H1 (cell line): ENCODE measurements at regions not wholly inside any gene's neighbourhood (a gene's known extent, or its start where the extent isn't known, plus 50 kb on each side); places are given as distances from the start of the nearest gene placed in this dataset.

Source experiments
- CTCF ChIA-PET: fragments of 300-600 bp; sonication (Branson Sonifier 250); formaldehyde crosslinking; loops from one replicate; lab custom pipeline; 2021; ENCODE audit not compliant: partially characterized antibody; lab: Charles Lee
- POLR2A ChIA-PET: fragments of 300-600 bp; sonication (Branson Sonifier 250); formaldehyde crosslinking; loops from one replicate; lab custom pipeline; 2021; ENCODE audit warnings: inconsistent platforms; ENCODE audit not compliant: partially characterized antibody; lab: Charles Lee
- DNase-seq, 2 experiments: peaks; one replicate each; pipeline versions ENCODE4 v3.0.0 to v3.0.0-alpha.2; 2010 to 2022; ENCODE audit warnings: low spot score in 2 of 2, low read depth in 1 of 2, mixed read lengths in 1 of 2
- FAIRE-seq: peaks from 2 replicates; lab custom pipeline; 2011; peaks lifted over from hg19 to GRCh38; lab: Jason Lieb, UNC
- H2AFZ ChIP-seq: 2 replicates; pipeline ENCODE4 v1.8.1; 2012; ENCODE audit warnings: low read length, inconsistent platforms
- H2AK5ac ChIP-seq: 2 replicates; pipeline ENCODE4 v1.6.1; 2013; ENCODE audit warnings: low read depth, low read length
- H2BK120ac ChIP-seq: replicated peaks from 2 replicates; pipeline ENCODE3; 2013; ENCODE audit warnings: low read depth, low read length, inconsistent platforms
- H2BK12ac ChIP-seq: 2 replicates; pipeline ENCODE4 v1.6.1; 2013; ENCODE audit warnings: low read depth, low read length
- H2BK15ac ChIP-seq: 2 replicates; pipeline ENCODE4 v1.6.1; 2013; ENCODE audit warnings: low read length
- H2BK20ac ChIP-seq: 2 replicates; pipeline ENCODE4 v1.6.1; 2013; ENCODE audit warnings: low read length
- H2BK5ac ChIP-seq: 2 replicates; pipeline ENCODE4 v1.6.1; 2013; ENCODE audit warnings: low read depth, low read length
- H3K14ac ChIP-seq: 2 replicates; pipeline ENCODE4 v1.6.1; 2013; ENCODE audit warnings: inconsistent platforms; ENCODE audit not compliant: insufficient read length
- H3K18ac ChIP-seq: 2 replicates; pipeline ENCODE4 v1.6.1; 2013; ENCODE audit warnings: low read length; ENCODE audit errors: extremely low read depth
- H3K23ac ChIP-seq: 2 replicates; pipeline ENCODE4 v1.6.1; 2013; ENCODE audit warnings: inconsistent platforms; ENCODE audit not compliant: insufficient read length
- H3K23me2 ChIP-seq: 2 replicates; pipeline ENCODE4 v1.6.1; 2013; ENCODE audit warnings: low read depth, low read length
- H3K27ac ChIP-seq: 2 replicates; pipeline ENCODE4 v1.6.1; 2011; ENCODE audit warnings: low read depth, low read length, inconsistent platforms
- H3K27me3 ChIP-seq, 4 experiments: replicated peaks in 1 of 4; 1 replicate in 1 of 4; 2 replicates in 3 of 4; pipeline versions ENCODE4 v1.6.1 to v1.8.1; 2011 to 2013; ENCODE audit warnings: low read length in 3 of 4, mild to moderate bottlenecking in 3 of 4, inconsistent platforms in 2 of 4, mixed read lengths in 2 of 4, moderate library complexity in 1 of 4; ENCODE audit not compliant: control insufficient read depth in 3 of 4, insufficient read depth in 3 of 4; ENCODE audit errors: extremely low read depth in 1 of 4
- H3K36me3 ChIP-seq, 4 experiments: 2 replicates each; pipeline versions ENCODE4 v1.6.1 to v1.8.1; 2011 to 2013; ENCODE audit warnings: mild to moderate bottlenecking in 4 of 4, low read length in 3 of 4, moderate library complexity in 2 of 4, control low read depth in 1 of 4, inconsistent platforms in 1 of 4; ENCODE audit not compliant: insufficient read depth in 4 of 4, control insufficient read depth in 2 of 4
- H3K4ac ChIP-seq: replicated peaks from 2 replicates; pipeline ENCODE3; 2013; ENCODE audit warnings: low read length, low read depth, mixed read lengths, inconsistent platforms; ENCODE audit not compliant: insufficient read length
- H3K4me1 ChIP-seq, 4 experiments: replicated peaks in 1 of 4; 1 replicate in 1 of 4; 2 replicates in 3 of 4; pipeline versions ENCODE4 v1.6.1 to v1.8.1; 2011 to 2013; ENCODE audit warnings: low read length in 3 of 4, inconsistent platforms in 2 of 4, mixed read lengths in 1 of 4; ENCODE audit not compliant: insufficient read depth in 4 of 4, control insufficient read depth in 3 of 4
- H3K4me2 ChIP-seq, 2 experiments: 2 replicates each; pipeline versions ENCODE4 v1.6.1 to v1.8.1; 2011 to 2013; ENCODE audit warnings: low read depth in 2 of 2, low read length in 2 of 2, control low read depth in 1 of 2, inconsistent platforms in 1 of 2, mild to moderate bottlenecking in 1 of 2; ENCODE audit not compliant: insufficient read depth in 1 of 2
- H3K4me3 ChIP-seq, 4 experiments: fragments of 200-600, 300-600 bp in 1 of 4; sonication (generic), shearing (Covaris generic), sonication (Bioruptor Twin) in 1 of 4; 2 replicates each; pipeline versions ENCODE4 v1.5.1 to v1.8.1; 2011 to 2016; ENCODE audit warnings: low read length in 4 of 4, low read depth in 3 of 4, control low read depth in 2 of 4, inconsistent platforms in 2 of 4, mild to moderate bottlenecking in 2 of 4, mixed read lengths in 1 of 4, moderate library complexity in 1 of 4; ENCODE audit not compliant: insufficient read depth in 2 of 4; ENCODE audit errors: extremely low read depth in 1 of 4
- H3K56ac ChIP-seq: replicated peaks from 2 replicates; pipeline ENCODE3; 2013; ENCODE audit warnings: low read depth, mild to moderate bottlenecking, mixed read lengths, low read length, inconsistent platforms; ENCODE audit not compliant: insufficient read length
- H3K79me1 ChIP-seq: 2 replicates; pipeline ENCODE4 v1.6.1; 2013; ENCODE audit warnings: low read depth, low read length, control low read depth
- H3K79me2 ChIP-seq, 2 experiments: 2 replicates each; pipeline versions ENCODE4 v1.6.1 to v1.8.1; 2012 to 2013; ENCODE audit warnings: low read length in 2 of 2, mild to moderate bottlenecking in 2 of 2, inconsistent platforms in 1 of 2; ENCODE audit not compliant: insufficient read depth in 2 of 2, control insufficient read depth in 1 of 2
- H3K9ac ChIP-seq, 4 experiments: replicated peaks in 1 of 4; 1 replicate in 1 of 4; 2 replicates in 3 of 4; pipeline versions ENCODE4 v1.6.1 to v1.8.1; 2011 to 2013; ENCODE audit warnings: low read depth in 3 of 4, low read length in 3 of 4, control low read depth in 2 of 4, mild to moderate bottlenecking in 2 of 4, moderate library complexity in 2 of 4, inconsistent platforms in 1 of 4; ENCODE audit errors: extremely low read depth in 1 of 4
- H3K9me3 ChIP-seq, 2 experiments: 2 replicates each; pipeline versions ENCODE4 v1.6.1 to v1.8.1; 2012 to 2013; ENCODE audit warnings: mild to moderate bottlenecking in 2 of 2, moderate library complexity in 2 of 2, control low read depth in 1 of 2, inconsistent platforms in 1 of 2, low read depth in 1 of 2, low read length in 1 of 2, mixed read lengths in 1 of 2; ENCODE audit not compliant: insufficient read depth in 2 of 2
- H4K20me1 ChIP-seq, 2 experiments: replicated peaks in 1 of 2; 2 replicates each; pipeline versions ENCODE3 to v1.8.1; 2011 to 2013; ENCODE audit warnings: inconsistent platforms in 2 of 2, low read length in 2 of 2, mild to moderate bottlenecking in 1 of 2; ENCODE audit not compliant: insufficient read depth in 2 of 2, control insufficient read depth in 1 of 2
- H4K5ac ChIP-seq: 2 replicates; pipeline ENCODE4 v1.6.1; 2013; ENCODE audit warnings: low read length, low read depth, mixed read lengths, inconsistent platforms; ENCODE audit not compliant: insufficient read length
- H4K8ac ChIP-seq: 2 replicates; pipeline ENCODE4 v1.8.0; 2013; ENCODE audit warnings: mild to moderate bottlenecking, moderate library complexity, low read length, inconsistent platforms; ENCODE audit not compliant: insufficient read depth; ENCODE audit errors: extremely low read depth
- H4K91ac ChIP-seq: replicated peaks from 2 replicates; pipeline ENCODE3; 2013; ENCODE audit warnings: low read length, mixed read lengths, inconsistent platforms; ENCODE audit not compliant: insufficient read length
- ASH2L ChIP-seq: fragments of 200-600, 300-600 bp; sonication (generic); IDR thresholded peaks from one replicate; pipeline ENCODE4 v1.7.1; 2017; ENCODE audit warnings: low read length
- CBX5 ChIP-seq: fragments of 300-800, 300-1000 bp; sonication (generic); IDR thresholded peaks from 2 replicates; pipeline ENCODE4 v1.7.1; 2016; ENCODE audit warnings: antibody characterized with exemption, low read length, low read depth
- PHF8 ChIP-seq: fragments of 200-600 bp; sonication (generic); conservative IDR thresholded peaks from 2 replicates; pipeline ENCODE4 v1.7.1; 2012; ENCODE audit warnings: low read depth, mild to moderate bottlenecking, inconsistent platforms, low read length, moderate library complexity
- POLR2AphosphoS5 ChIP-seq: IDR thresholded peaks from 2 replicates; pipeline ENCODE4 v1.6.1; 2011; ENCODE audit warnings: low read depth, low read length
- RFX5 ChIP-seq: IDR thresholded peaks from 2 replicates; pipeline ENCODE4 v1.6.1; 2011; ENCODE audit warnings: low read depth, low read length, improper control_type of control experiment, borderline replicate concordance
- WGBS, 2 experiments: shearing (Covaris generic) in 1 of 2; methylation state at CpG; one replicate each; pipeline versions ENCODE4 v1.1.6 to v1.1.7; 2013 to 2015; ENCODE audit warnings: low lambda C conversion rate in 2 of 2, mixed read lengths in 2 of 2, inconsistent platforms in 1 of 2, low coverage in 1 of 2, missing lambda C conversion rate in 1 of 2; ENCODE audit not compliant: insufficient replicate concordance in 2 of 2, insufficient coverage in 1 of 2, insufficient read length in 1 of 2; ENCODE audit errors: extremely low coverage in 1 of 2, missing lambda C conversion rate in 1 of 2; 5-methylcytosine and 5-hydroxymethylcytosine counted together
- TF ChIP-seq, protein P1 (sequence below), 3 experiments: IDR thresholded peaks; 1 replicate in 2 of 3; 2 replicates in 1 of 3; pipeline versions ENCODE4 v1.5.1 to v1.6.1; 2011; ENCODE audit warnings: low read length in 3 of 3, mild to moderate bottlenecking in 3 of 3, inconsistent platforms in 2 of 3, low read depth in 1 of 3, moderate library complexity in 1 of 3; ENCODE audit not compliant: insufficient read depth in 1 of 3; ENCODE audit errors: control extremely low read depth in 1 of 3

GRCh38 chr18:44324361-44324760 is 356.3 kb upstream of the SETBP1 start:
- Histone ChIP-seq H2BK20ac (no peak overlapping the region), H2BK5ac (no peak overlapping the region), H3K9ac (no peak overlapping the region), H4K20me1 (no peaks in the 10 kb centered on the region), H3K4me2 (no peak overlapping the region), H4K5ac (no peak overlapping the region), H4K91ac (no peak overlapping the region), H3K4me3 (no peak overlapping the region), H3K9me3 (peaks cover 0 to 3% of the 10 kb centered on the region in 2 experiments; a peak in 2 of 4 replicates), H3K14ac (no peak overlapping the region), H3K27ac (no peak overlapping the region), H3K4ac (no peak overlapping the region), H3K27me3 (no peaks in the 10 kb centered on the region), H3K36me3 (no peaks in the 10 kb centered on the region), H3K23ac (no peak overlapping the region), H2BK12ac (no peak overlapping the region), H2BK15ac (no peak overlapping the region), H3K23me2 (no peaks in the 10 kb centered on the region), H3K56ac (no peak overlapping the region), H3K79me1 (no peaks in the 10 kb centered on the region), H2AFZ (no peak overlapping the region), H2AK5ac (no peak overlapping the region), H3K4me1 (no peaks in the 10 kb centered on the region), H3K18ac (no peak overlapping the region), H3K79me2 (no peaks in the 10 kb centered on the region), H2BK120ac (no peak overlapping the region), H4K8ac (no peak overlapping the region)
- WGBS, 2 experiments, result 100% methylated on average over 2 of the region's 2 CpGs; no CpG with 5 or more reads in 1 of the 2 experiments
- FAIRE-seq (no peak), DNase-seq (no peak)
- CTCF ChIA-PET, result interaction anchor here (1.5 kb wide), 1 partner anchor 194 kb away, joined by 6 read pairs; no protein-coding TSS in a partner anchor
- POLR2A ChIA-PET, result no interaction called here
- TF ChIP-seq PHF8, result no peak
- TF ChIP-seq, protein P1, sequence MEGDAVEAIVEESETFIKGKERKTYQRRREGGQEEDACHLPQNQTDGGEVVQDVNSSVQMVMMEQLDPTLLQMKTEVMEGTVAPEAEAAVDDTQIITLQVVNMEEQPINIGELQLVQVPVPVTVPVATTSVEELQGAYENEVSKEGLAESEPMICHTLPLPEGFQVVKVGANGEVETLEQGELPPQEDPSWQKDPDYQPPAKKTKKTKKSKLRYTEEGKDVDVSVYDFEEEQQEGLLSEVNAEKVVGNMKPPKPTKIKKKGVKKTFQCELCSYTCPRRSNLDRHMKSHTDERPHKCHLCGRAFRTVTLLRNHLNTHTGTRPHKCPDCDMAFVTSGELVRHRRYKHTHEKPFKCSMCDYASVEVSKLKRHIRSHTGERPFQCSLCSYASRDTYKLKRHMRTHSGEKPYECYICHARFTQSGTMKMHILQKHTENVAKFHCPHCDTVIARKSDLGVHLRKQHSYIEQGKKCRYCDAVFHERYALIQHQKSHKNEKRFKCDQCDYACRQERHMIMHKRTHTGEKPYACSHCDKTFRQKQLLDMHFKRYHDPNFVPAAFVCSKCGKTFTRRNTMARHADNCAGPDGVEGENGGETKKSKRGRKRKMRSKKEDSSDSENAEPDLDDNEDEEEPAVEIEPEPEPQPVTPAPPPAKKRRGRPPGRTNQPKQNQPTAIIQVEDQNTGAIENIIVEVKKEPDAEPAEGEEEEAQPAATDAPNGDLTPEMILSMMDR (IDR thresholded peaks at IDR 0.05; ENCODE audit: control extremely low read depth in 1 of 3, insufficient read depth in 1 of 3, low read depth in 1 of 3, low read length in 3 of 3), result no peak
- no peak for TF ChIP-seq CBX5
- no peak for TF ChIP-seq ASH2L
- no peak for TF ChIP-seq RFX5
- no peak for TF ChIP-seq POLR2AphosphoS5
